ENCODE measurements at regions not wholly inside any gene's neighbourhood (a gene's known extent, or its start where the extent isn't known, plus 50 kb on each side); places are given as distances from the start of the nearest gene placed in this dataset.

GRCh38 chr5:17917465-17917864, 283.2 kb downstream of the TAF11L14 start:
- intact Hi-C loops (cut with micrococcal nuclease), result no loop called here
- DNase-seq (ENCODE audit: low spot score), result no peak
- Mint-ChIP-seq H3K4me1 (ENCODE audit: low read depth) (no peaks in the 10 kb centered on the region), H3K9me3 (peaks cover 42% of the 10 kb centered on the region), H3K36me3 (ENCODE audit: low read depth) (no peaks in the 10 kb centered on the region), H3K27me3 (ENCODE audit: low read depth) (no peaks in the 10 kb centered on the region), H3K27ac (no peak overlapping the region), H3K4me3 (ENCODE audit: low read depth) (no peak overlapping the region)

DNA sequence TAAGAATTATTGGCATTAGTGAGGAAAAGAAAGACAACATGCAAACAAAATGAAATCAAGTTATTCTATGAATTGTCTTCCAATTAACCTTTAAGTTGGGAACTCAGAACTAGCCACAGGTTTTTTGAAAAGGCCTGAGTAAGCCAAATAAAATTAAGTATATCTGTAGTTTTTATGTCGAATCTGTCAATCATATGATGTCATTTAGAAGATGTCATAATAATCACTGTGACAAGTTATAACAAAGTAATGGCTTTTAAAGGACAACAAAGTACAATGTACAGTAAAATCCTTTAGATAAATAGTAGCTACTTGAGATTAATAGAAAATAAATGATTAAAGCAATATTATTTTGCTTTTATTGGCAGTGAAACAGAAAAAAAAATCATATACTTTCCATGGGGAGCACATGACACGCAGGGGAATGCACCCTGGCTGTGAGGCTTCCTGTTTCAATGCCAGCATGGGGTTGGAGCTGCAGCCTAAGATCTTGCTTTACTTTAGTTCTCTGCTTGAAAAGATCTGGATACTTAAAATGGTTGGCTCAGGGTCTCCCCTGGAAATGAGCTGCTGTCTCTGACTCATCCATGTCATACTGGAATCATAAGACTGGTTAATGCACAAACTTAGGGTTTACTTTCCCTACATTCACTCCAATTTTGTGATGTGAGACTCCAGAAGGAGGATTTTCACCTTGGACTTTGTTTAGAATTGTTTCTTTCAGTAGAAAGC, 284.3 kb downstream of the TAF11L14 start:
- Mint-ChIP-seq H3K36me3 (ENCODE audit: low read depth) (no peaks in the 10 kb centered on the region), H3K4me3 (ENCODE audit: low read depth) (no peak overlapping the region), H3K27ac (no peak overlapping the region), H3K27me3 (ENCODE audit: low read depth) (no peaks in the 10 kb centered on the region), H3K9me3 (peaks cover 32% of the 10 kb centered on the region), H3K4me1 (ENCODE audit: low read depth) (no peaks in the 10 kb centered on the region)
- intact Hi-C loops (cut with micrococcal nuclease), result no loop called here
- no peak for DNase-seq (ENCODE audit: low spot score)

DNA sequence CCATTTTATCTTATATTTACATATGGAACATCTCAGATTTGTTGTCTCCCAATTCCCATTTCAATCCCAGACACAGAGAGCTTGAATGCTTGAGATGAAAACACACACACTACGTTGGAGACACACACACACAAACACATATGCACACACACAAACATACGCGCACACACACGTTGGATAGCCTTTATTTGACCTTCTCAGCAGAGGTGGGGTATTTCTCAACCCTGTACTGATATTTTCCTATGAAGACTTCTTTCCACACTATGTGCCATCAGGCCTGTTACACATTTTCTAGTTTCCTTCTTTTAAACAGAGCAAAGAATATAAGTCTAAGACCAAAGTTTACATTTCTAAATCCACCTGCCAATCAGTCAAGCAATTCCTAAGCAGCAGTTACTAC, 291.0 kb downstream of the TAF11L14 start:
- H3K27ac Mint-ChIP-seq, result no peak overlapping the region

DNA sequence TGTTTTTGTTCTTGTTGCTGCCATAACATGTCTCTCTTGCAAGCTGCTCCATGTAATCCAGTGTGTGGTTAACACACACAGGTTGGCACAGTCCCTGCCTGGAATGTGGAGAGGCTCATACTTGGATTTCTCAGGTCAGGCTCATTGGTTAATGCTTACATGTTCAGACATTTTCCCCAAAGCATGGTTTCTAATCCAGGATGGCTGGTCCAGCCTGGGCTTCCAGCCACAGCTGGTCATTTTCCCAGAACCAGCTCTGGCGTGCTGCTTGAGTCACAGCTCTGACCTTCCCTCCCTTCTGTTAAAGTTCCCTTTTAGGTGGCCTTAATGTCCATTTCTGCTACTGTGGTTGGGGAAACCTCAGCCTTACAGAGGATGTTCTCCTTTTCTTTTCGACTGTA, 294.3 kb downstream of the TAF11L14 start:
- intact Hi-C loops (cut with micrococcal nuclease), result no loop called here
- H3K9me3 Mint-ChIP-seq, result peaks cover 40% of the 10 kb centered on the region
- no peak overlapping the region for H3K4me3 Mint-ChIP-seq (ENCODE audit: low read depth)
- no peaks in the 10 kb centered on the region for H3K4me1 Mint-ChIP-seq (ENCODE audit: low read depth)
- no peaks in the 10 kb centered on the region for H3K27me3 Mint-ChIP-seq (ENCODE audit: low read depth)
- no peak for DNase-seq (ENCODE audit: low spot score)
- H3K27ac Mint-ChIP-seq, result no peak overlapping the region
- no peaks in the 10 kb centered on the region for H3K36me3 Mint-ChIP-seq (ENCODE audit: low read depth)

More for the DNA sequence above, 291.0 kb downstream of the TAF11L14 start:
- Mint-ChIP-seq H3K27me3 (ENCODE audit: low read depth) (no peaks in the 10 kb centered on the region), H3K36me3 (ENCODE audit: low read depth) (no peaks in the 10 kb centered on the region), H3K4me1 (ENCODE audit: low read depth) (no peaks in the 10 kb centered on the region), H3K4me3 (ENCODE audit: low read depth) (no peak overlapping the region), H3K9me3 (peaks cover 23% of the 10 kb centered on the region)
- intact Hi-C loops (cut with micrococcal nuclease), result no loop called here
- DNase-seq (ENCODE audit: low spot score), result no peak

DNA sequence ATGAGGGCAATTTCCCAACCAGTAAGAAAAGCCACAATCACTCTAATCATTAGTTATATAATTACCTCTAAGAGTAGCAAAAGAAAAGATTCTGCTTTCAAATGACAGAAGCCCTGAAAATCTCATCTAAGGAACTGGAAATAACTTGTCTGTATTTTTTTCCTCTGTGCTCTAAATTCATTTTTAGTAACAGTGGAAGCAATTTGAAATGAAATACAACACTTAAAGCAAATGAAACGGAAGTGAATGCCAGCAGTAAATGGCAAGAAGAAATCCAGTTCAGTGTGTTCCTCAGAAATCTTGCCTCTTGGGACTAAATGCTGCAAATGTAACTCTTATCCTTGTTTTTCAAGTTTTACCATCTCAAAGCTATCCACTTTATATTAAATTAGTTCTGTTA, 294.9 kb downstream of the TAF11L14 start:
- Mint-ChIP-seq H3K9me3 (peaks cover 43% of the 10 kb centered on the region), H3K4me3 (ENCODE audit: low read depth) (no peak overlapping the region), H3K27me3 (ENCODE audit: low read depth) (no peaks in the 10 kb centered on the region), H3K4me1 (ENCODE audit: low read depth) (no peaks in the 10 kb centered on the region), H3K27ac (no peak overlapping the region), H3K36me3 (ENCODE audit: low read depth) (no peaks in the 10 kb centered on the region)
- no peak for DNase-seq (ENCODE audit: low spot score)
- intact Hi-C loops (cut with micrococcal nuclease), result no loop called here

DNA sequence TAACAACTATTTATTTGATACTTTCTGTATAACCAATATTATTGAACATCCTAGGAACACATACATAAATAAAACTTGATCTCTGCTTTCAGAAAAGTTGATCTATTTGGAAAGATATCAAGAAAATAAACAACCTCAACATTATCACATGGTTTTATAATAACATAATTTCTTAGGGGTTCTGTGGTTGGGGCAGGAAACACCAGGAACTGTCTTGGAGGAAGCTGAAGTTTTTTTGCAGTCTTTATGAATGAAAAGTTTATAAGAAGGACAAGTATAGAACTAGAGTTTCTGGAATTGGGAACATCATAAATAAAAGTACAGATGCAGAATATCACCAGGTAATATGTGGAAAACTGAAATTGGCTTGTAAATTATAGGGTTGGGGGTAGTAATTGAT, 296.1 kb downstream of the TAF11L14 start:
- Mint-ChIP-seq H3K4me3 (ENCODE audit: low read depth) (no peak overlapping the region), H3K36me3 (ENCODE audit: low read depth) (no peaks in the 10 kb centered on the region)
- no peak for DNase-seq (ENCODE audit: low spot score)

DNA sequence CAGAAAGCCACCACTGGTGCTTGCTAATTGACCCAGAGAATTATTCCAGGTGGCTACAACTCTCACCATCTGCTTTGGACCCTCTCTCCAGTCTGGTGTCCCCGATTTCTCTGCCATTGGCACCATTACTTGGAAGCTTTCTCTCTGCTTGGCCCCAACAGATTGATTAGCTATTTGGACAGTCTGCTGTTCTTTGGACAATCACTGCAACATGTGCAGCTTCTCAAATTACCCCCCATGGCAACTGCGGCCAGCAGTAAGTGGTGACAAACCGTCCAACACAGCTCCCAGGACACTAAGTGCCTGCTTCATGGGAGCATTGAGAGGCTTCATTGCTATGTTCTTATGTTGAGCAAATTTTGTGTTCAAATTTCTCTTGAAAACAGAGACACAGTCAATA, 309.8 kb downstream of the TAF11L14 start:
- Mint-ChIP-seq H3K27me3 (ENCODE audit: low read depth) (no peaks in the 10 kb centered on the region), H3K36me3 (ENCODE audit: low read depth) (no peaks in the 10 kb centered on the region), H3K9me3 (peaks cover 60% of the 10 kb centered on the region), H3K4me3 (ENCODE audit: low read depth) (no peak overlapping the region), H3K27ac (no peak overlapping the region), H3K4me1 (ENCODE audit: low read depth) (no peaks in the 10 kb centered on the region)
- intact Hi-C loops (cut with micrococcal nuclease), result no loop called here
- DNase-seq (ENCODE audit: low spot score), result no peak

More for the DNA sequence above, 296.1 kb downstream of the TAF11L14 start:
- Mint-ChIP-seq H3K9me3 (peaks cover 49% of the 10 kb centered on the region), H3K4me1 (ENCODE audit: low read depth) (no peaks in the 10 kb centered on the region), H3K27me3 (ENCODE audit: low read depth) (no peaks in the 10 kb centered on the region), H3K27ac (no peak overlapping the region)
- intact Hi-C loops (cut with micrococcal nuclease), result no loop called here

DNA sequence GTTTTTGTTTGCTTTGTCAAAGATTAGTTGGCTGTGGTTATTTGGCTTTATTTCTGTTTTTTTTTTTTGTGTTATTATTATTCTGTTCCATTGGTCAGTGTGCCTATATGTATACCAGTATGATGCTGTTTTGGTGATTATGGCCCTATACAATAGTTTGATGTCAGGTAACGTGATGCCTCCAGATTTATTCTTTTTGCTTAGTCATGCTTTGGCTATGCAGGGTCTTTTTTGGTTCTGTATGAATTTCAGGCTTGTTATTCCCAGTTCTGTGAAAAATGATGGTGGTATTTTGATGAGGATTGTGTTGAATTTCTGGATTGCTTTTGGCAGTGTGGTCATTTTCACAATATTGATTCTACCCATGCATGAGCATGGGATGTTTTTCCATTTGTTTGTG, 312.8 kb downstream of the TAF11L14 start:
- no peak for DNase-seq (ENCODE audit: low spot score)
- no peaks in the 10 kb centered on the region for H3K36me3 Mint-ChIP-seq (ENCODE audit: low read depth)
- intact Hi-C loops (cut with micrococcal nuclease), result no loop called here

DNA sequence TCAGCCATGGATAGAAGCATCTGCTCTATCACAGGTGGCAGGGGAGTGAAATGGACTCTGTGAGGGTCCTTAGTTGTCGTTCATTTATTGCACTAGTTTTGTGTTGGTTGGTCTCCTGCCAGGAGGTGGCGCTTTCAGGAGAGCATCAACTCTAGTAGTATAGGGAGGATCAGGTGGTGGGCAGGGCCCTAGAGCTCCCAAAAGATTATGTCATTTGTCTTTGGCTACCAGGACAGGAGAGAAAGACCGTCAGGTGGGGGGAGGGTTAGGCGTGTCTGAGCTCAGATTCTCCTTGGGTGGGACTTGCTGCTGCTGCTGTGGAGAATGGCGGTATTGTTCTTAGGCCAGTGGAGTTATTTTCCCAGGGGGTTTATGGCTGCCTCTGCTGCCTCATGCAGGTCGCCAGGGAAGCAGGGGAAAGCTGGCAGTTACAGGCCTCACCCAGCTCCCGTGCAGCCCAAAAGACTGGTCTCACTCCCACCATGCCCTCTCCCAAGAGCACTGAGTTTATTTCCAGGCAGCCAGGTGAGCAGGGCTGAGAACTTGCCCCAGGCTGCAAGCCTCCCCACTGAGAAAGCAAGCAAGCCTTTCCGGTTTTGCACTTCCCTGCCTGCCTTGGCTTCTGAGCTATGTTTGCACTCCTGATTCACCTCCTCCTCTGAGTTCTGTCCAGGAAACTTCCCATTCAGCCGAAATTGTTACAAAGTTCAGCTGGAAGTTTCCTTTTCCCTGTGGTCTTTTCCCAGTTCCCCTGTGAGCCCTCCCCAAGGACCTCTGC, 317.3 kb downstream of the TAF11L14 start:
- DNase-seq (ENCODE audit: low spot score), result no peak
- Mint-ChIP-seq H3K27me3 (ENCODE audit: low read depth) (no peaks in the 10 kb centered on the region), H3K9me3 (peaks cover 79% of the 10 kb centered on the region), H3K36me3 (ENCODE audit: low read depth) (no peaks in the 10 kb centered on the region), H3K27ac (no peak overlapping the region), H3K4me1 (ENCODE audit: low read depth) (no peaks in the 10 kb centered on the region), H3K4me3 (ENCODE audit: low read depth) (no peak overlapping the region)
- intact Hi-C loops (cut with micrococcal nuclease), result no loop called here

More for the DNA sequence above, 312.8 kb downstream of the TAF11L14 start:
- no peak overlapping the region for H3K27ac Mint-ChIP-seq
- no peaks in the 10 kb centered on the region for H3K27me3 Mint-ChIP-seq (ENCODE audit: low read depth)
- peaks cover 74% of the 10 kb centered on the region for H3K9me3 Mint-ChIP-seq
- no peaks in the 10 kb centered on the region for H3K4me1 Mint-ChIP-seq (ENCODE audit: low read depth)
- H3K4me3 Mint-ChIP-seq (ENCODE audit: low read depth), result no peak overlapping the region

DNA sequence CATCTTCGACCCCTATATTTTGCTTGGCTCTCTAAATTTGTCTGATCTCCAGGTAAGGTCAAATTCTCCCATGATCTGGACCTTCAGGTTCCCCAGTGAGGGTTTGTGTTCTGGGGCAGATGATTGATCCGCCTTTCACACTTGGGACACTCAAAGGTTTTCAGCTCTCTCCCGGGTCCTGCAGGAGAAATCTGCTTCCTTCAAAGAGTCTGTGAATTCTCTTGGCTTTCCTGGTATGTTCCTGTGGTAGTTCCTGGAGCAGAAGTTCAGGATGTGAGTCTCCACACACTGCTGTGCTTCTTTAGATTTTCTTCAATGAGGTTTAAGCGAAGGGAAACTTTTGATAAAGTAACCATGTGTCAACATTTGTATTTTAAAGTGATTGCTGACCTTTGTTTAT, 318.0 kb downstream of the TAF11L14 start:
- intact Hi-C loops (cut with micrococcal nuclease), result no loop called here
- Mint-ChIP-seq H3K27me3 (ENCODE audit: low read depth) (no peaks in the 10 kb centered on the region), H3K4me1 (ENCODE audit: low read depth) (no peaks in the 10 kb centered on the region), H3K36me3 (ENCODE audit: low read depth) (no peaks in the 10 kb centered on the region), H3K9me3 (peaks cover 74% of the 10 kb centered on the region), H3K4me3 (ENCODE audit: low read depth) (no peak overlapping the region), H3K27ac (no peak overlapping the region)
- DNase-seq (ENCODE audit: low spot score), result no peak

GRCh38 chr5:17964067-17964466, 329.8 kb downstream of the TAF11L14 start:
- intact Hi-C loops (cut with micrococcal nuclease), result no loop called here
- no peak overlapping the region for H3K27ac Mint-ChIP-seq
- no peaks in the 10 kb centered on the region for H3K27me3 Mint-ChIP-seq (ENCODE audit: low read depth)
- H3K4me1 Mint-ChIP-seq (ENCODE audit: low read depth), result no peaks in the 10 kb centered on the region
- peaks cover 54% of the 10 kb centered on the region for H3K9me3 Mint-ChIP-seq
- no peak for DNase-seq (ENCODE audit: low spot score)
- H3K36me3 Mint-ChIP-seq (ENCODE audit: low read depth), result no peaks in the 10 kb centered on the region
- H3K4me3 Mint-ChIP-seq (ENCODE audit: low read depth), result no peak overlapping the region

- Mint-ChIP-seq H3K9me3 (peaks cover 55% of the 10 kb centered on the region), H3K4me1 (ENCODE audit: low read depth) (no peaks in the 10 kb centered on the region), H3K27ac (no peak overlapping the region), H3K4me3 (ENCODE audit: low read depth) (no peak overlapping the region), H3K27me3 (ENCODE audit: low read depth) (no peaks in the 10 kb centered on the region), H3K36me3 (ENCODE audit: low read depth) (no peaks in the 10 kb centered on the region)
- DNase-seq (ENCODE audit: low spot score), result no peak
- intact Hi-C loops (cut with micrococcal nuclease), result no loop called here
Measured at GRCh38 chr5:17966640-17967402, 332.6 kb downstream of the TAF11L14 start.

DNA sequence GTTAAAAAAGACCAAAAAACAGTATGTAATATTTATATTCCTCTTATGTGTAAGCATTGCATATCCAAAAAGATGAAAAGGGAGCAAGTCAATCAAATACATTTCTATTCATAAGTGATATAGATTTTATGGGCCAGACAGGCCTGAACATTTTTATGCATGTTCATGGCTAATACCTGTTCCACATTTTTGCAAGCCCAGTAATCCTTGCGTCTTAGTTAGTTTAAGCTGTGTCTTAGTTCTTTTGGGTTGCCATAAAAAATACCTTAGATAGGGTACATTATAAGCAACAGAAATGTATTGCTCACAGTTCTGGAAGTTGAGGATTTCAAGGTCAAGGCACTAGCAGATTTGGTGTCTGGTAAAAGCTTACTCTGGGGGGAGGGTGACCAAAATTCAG, 342.1 kb downstream of the TAF11L14 start:
- peaks cover 4% of the 10 kb centered on the region for H3K9me3 Mint-ChIP-seq
- intact Hi-C loops (cut with micrococcal nuclease), result no loop called here
- no peaks in the 10 kb centered on the region for H3K27me3 Mint-ChIP-seq (ENCODE audit: low read depth)
- H3K4me1 Mint-ChIP-seq (ENCODE audit: low read depth), result no peaks in the 10 kb centered on the region
- no peak overlapping the region for H3K4me3 Mint-ChIP-seq (ENCODE audit: low read depth)
- DNase-seq (ENCODE audit: low spot score), result no peak
- no peaks in the 10 kb centered on the region for H3K36me3 Mint-ChIP-seq (ENCODE audit: low read depth)
- H3K27ac Mint-ChIP-seq, result no peak overlapping the region

All from activated T-helper 2 cell treated with anti-CD3 and anti-CD28 coated beads, Interferon-gamma antibody, Interleukin-2, Interleukin-4, amounts not matched to agents 10 μg/mL and 5 μg/mL and 100 μg/mL, durations not matched to agents 14 hours and 24 hours and 36 hours (primary cell).